ENCODE measurements at regions not wholly inside any gene's neighbourhood (a gene's known extent, or its start where the extent isn't known, plus 50 kb on each side); places are given as distances from the start of the nearest gene placed in this dataset.

DNA sequence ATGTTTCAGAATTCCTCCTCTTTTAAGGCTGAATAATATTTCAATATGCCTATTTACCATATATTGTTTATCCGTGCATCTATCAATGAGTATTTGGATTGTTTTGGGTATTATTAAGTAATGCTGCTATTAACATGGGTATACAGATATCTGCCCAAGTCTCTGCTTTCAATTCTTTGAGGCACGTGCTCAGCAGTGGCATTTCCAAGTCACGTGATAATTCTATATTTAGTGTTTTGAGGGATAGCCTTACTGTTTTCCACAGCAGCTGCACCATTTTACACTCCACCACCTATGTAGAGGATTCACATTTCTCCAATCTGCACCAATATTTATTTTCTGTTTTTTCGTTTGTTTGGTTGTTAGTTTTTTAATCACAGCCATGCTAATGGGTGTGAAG lies 636.8 kb upstream of the ANKRD30A start:
- H3K4me3 ChIP-seq = no peak overlapping the region
- intact Hi-C loops (cut with DNase I; ENCODE audit: low total_unique reads) = no loop called here
- no peaks in the 10 kb centered on the region for H3K9me3 ChIP-seq
- no peaks in the 10 kb centered on the region for H3K36me3 ChIP-seq
- TF ChIP-seq POLR2AphosphoS5 (IDR thresholded peaks at IDR 0.05) (no peak), POLR2A (IDR thresholded peaks at IDR 0.05) (no peak)
- TF ChIP-seq, protein P1, sequence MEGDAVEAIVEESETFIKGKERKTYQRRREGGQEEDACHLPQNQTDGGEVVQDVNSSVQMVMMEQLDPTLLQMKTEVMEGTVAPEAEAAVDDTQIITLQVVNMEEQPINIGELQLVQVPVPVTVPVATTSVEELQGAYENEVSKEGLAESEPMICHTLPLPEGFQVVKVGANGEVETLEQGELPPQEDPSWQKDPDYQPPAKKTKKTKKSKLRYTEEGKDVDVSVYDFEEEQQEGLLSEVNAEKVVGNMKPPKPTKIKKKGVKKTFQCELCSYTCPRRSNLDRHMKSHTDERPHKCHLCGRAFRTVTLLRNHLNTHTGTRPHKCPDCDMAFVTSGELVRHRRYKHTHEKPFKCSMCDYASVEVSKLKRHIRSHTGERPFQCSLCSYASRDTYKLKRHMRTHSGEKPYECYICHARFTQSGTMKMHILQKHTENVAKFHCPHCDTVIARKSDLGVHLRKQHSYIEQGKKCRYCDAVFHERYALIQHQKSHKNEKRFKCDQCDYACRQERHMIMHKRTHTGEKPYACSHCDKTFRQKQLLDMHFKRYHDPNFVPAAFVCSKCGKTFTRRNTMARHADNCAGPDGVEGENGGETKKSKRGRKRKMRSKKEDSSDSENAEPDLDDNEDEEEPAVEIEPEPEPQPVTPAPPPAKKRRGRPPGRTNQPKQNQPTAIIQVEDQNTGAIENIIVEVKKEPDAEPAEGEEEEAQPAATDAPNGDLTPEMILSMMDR (IDR thresholded peaks at IDR 0.05) = no peak
- H3K4me1 ChIP-seq = no peaks in the 10 kb centered on the region
- H3K27me3 ChIP-seq = no peaks in the 10 kb centered on the region
- no peak for DNase-seq (ENCODE audit: low spot score in 2 of 2)
- H3K27ac ChIP-seq = no peak overlapping the region

DNA sequence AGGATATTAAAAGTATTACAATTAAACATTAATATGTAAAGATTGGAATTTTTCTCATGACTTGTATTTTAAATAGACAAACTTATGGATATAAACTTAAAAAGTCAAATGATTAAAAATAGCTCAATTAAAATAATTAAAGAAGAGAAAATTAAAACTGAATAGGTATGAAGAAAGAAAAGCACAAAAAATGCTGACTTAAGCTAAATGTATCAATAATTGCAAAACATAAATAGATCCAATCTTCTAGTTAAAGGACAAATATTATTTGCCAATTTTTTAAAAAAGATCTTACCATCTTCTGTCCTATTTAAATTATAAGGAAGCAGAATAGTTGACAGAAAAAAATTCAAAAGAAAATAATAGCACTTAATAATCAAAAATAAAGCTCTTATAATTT lies 646.3 kb upstream of the ANKRD30A start:
- no peak overlapping the region for H3K4me3 ChIP-seq
- intact Hi-C loops (cut with DNase I; ENCODE audit: low total_unique reads) = no loop called here
- no peaks in the 10 kb centered on the region for H3K36me3 ChIP-seq
- TF ChIP-seq POLR2A (IDR thresholded peaks at IDR 0.05) (no peak), POLR2AphosphoS5 (IDR thresholded peaks at IDR 0.05) (no peak)
- TF ChIP-seq, protein P1 (IDR thresholded peaks at IDR 0.05) = no peak
- DNase-seq (ENCODE audit: low spot score in 2 of 2) = no peak
- H3K4me1 ChIP-seq = no peaks in the 10 kb centered on the region
- H3K9me3 ChIP-seq = peaks cover 0 to 5% of the 10 kb centered on the region in 2 donors
- no peak overlapping the region for H3K27ac ChIP-seq
- H3K27me3 ChIP-seq = no peaks in the 10 kb centered on the region

- intact Hi-C loops (cut with DNase I; ENCODE audit: low total_unique reads) = no loop called here
- no peak for TF ChIP-seq POLR2AphosphoS5 (IDR thresholded peaks at IDR 0.05)
- TF ChIP-seq, protein P1 (IDR thresholded peaks at IDR 0.05) = no peak
- TF ChIP-seq POLR2A (IDR thresholded peaks at IDR 0.05) = no peak
- H3K36me3 ChIP-seq = no peaks in the 10 kb centered on the region
- no peak for DNase-seq (ENCODE audit: low spot score in 2 of 2)
- no peaks in the 10 kb centered on the region for H3K27me3 ChIP-seq
- no peak overlapping the region for H3K27ac ChIP-seq
- H3K4me3 ChIP-seq = no peak overlapping the region
- H3K9me3 ChIP-seq = no peaks in the 10 kb centered on the region
- no peaks in the 10 kb centered on the region for H3K4me1 ChIP-seq
Observed at GRCh38 chr10:36476399-36476798, 649.0 kb upstream of the ANKRD30A start.

GRCh38 chr10:36475746-36476145 lies 649.7 kb upstream of the ANKRD30A start:
- DNase-seq (ENCODE audit: low spot score in 2 of 2) = no peak
- intact Hi-C loops (cut with DNase I; ENCODE audit: low total_unique reads) = no loop called here
- Histone ChIP-seq H3K9me3 (no peaks in the 10 kb centered on the region), H3K36me3 (no peaks in the 10 kb centered on the region), H3K4me1 (no peaks in the 10 kb centered on the region), H3K27ac (no peak overlapping the region), H3K27me3 (no peaks in the 10 kb centered on the region), H3K4me3 (no peak overlapping the region)
- TF ChIP-seq, protein P1 (IDR thresholded peaks at IDR 0.05) = no peak

DNA sequence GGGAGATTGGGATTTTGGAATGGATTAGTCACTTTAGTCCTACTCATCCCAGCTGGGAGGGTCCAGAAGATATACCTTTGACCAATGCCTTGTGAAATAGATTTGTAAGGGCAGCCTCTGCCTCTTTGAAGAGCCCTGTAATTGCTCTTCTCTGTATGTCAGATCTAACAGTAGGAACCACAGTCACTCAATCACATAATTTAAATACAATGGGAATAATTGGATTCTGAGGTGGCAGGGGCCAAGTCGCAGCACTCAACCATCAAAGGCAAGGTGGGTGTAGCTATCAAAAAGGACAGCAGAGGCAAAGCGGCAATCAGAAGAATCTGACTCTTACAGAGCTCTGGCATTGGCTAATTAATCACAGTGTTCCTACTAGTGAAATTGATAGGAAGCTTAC lies 650.9 kb upstream of the ANKRD30A start:
- Histone ChIP-seq H3K27ac (no peak overlapping the region), H3K36me3 (no peaks in the 10 kb centered on the region), H3K4me1 (no peaks in the 10 kb centered on the region), H3K9me3 (no peaks in the 10 kb centered on the region), H3K4me3 (no peak overlapping the region), H3K27me3 (no peaks in the 10 kb centered on the region)
- intact Hi-C loops (cut with DNase I; ENCODE audit: low total_unique reads) = no loop called here
- TF ChIP-seq, protein P1 (IDR thresholded peaks at IDR 0.05) = no peak
- TF ChIP-seq POLR2A (IDR thresholded peaks at IDR 0.05) = no peak
- no peak for TF ChIP-seq POLR2AphosphoS5 (IDR thresholded peaks at IDR 0.05)
- DNase-seq (ENCODE audit: low spot score in 2 of 2) = no peak
